ENCODE measurements at regions not wholly inside any gene's neighbourhood (a gene's known extent, or its start where the extent isn't known, plus 50 kb on each side); places are given as distances from the start of the nearest gene placed in this dataset.

DNA sequence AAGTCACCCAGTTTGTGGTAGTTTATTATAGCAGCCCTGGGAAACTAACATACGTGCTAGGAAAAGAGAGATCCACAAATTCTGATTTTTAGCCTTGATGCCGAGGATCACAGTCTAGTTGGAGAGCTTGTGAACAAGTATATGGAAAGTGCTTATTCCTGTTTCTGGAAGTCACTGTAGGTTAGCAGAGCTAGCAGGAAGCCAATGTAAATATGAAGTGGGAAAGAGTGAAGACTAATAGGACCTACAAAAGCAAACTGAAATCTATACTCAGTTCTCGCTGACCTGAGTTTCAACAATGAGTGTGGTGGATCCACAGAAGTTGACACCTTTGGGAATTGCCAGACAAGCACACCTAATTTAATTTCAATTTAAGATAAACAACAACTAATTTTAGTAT, 254.9 kb downstream of the PLK2 start:
- TF ChIP-seq CTCF (IDR thresholded peaks at IDR 0.05) (no peak), POLR2A (IDR thresholded peaks at IDR 0.05) (no peak)
